ENCODE measurements at regions not wholly inside any gene's neighbourhood (a gene's known extent, or its start where the extent isn't known, plus 50 kb on each side); places are given as distances from the start of the nearest gene placed in this dataset.

GRCh38 chr5:130890610-130891009, 274.4 kb downstream of the HINT1 start:
- DNase-seq (ENCODE audit: low read depth, low spot score) = no peak
- TF ChIP-seq CTCF (IDR thresholded peaks at IDR 0.05; ENCODE audit: low read depth, low read length) = no peak
- in situ Hi-C loops (cut with HindIII; ENCODE audit: low sequenced_read_pairs) = no loop called here

GRCh38 chr5:130885691-130886090, 279.4 kb downstream of the HINT1 start:
- no peak overlapping the region for H3K4me3 ChIP-seq (ENCODE audit: low read depth, low read length)
- no peak for TF ChIP-seq CTCF (IDR thresholded peaks at IDR 0.05; ENCODE audit: low read depth, low read length)
- DNase-seq (ENCODE audit: low read depth, low spot score) = no peak
- in situ Hi-C loops (cut with HindIII; ENCODE audit: low sequenced_read_pairs) = no loop called here

More at GRCh38 chr5:130890610-130891009, 274.4 kb downstream of the HINT1 start:
- H3K4me3 ChIP-seq (ENCODE audit: low read depth, low read length) = no peak overlapping the region

GRCh38 chr5:130885027-130885426, 280.0 kb downstream of the HINT1 start:
- no peak overlapping the region for H3K4me3 ChIP-seq (ENCODE audit: low read depth, low read length)
- DNase-seq (ENCODE audit: low read depth, low spot score) = no peak
- in situ Hi-C loops (cut with HindIII; ENCODE audit: low sequenced_read_pairs) = no loop called here
- TF ChIP-seq CTCF (IDR thresholded peaks at IDR 0.05; ENCODE audit: low read depth, low read length) = no peak

- H3K4me3 ChIP-seq (ENCODE audit: low read depth, low read length) = no peak overlapping the region
- no peak for DNase-seq (ENCODE audit: low read depth, low spot score)
- in situ Hi-C loops (cut with HindIII; ENCODE audit: low sequenced_read_pairs) = no loop called here
- no peak for TF ChIP-seq CTCF (IDR thresholded peaks at IDR 0.05; ENCODE audit: low read depth, low read length)
Observed at GRCh38 chr5:130884023-130884422, 281.0 kb downstream of the HINT1 start.

GRCh38 chr5:130875656-130876055, 289.4 kb downstream of the HINT1 start:
- H3K4me3 ChIP-seq (ENCODE audit: low read depth, low read length) = no peak overlapping the region
- in situ Hi-C loops (cut with HindIII; ENCODE audit: low sequenced_read_pairs) = no loop called here
- no peak for DNase-seq (ENCODE audit: low read depth, low spot score)
- no peak for TF ChIP-seq CTCF (IDR thresholded peaks at IDR 0.05; ENCODE audit: low read depth, low read length)

GRCh38 chr5:130874861-130875417, 290.1 kb downstream of the HINT1 start:
- H3K4me3 ChIP-seq (ENCODE audit: low read depth, low read length) = no peak overlapping the region
- DNase-seq (ENCODE audit: low read depth, low spot score) = no peak
- no peak for TF ChIP-seq CTCF (IDR thresholded peaks at IDR 0.05; ENCODE audit: low read depth, low read length)
- in situ Hi-C loops (cut with HindIII; ENCODE audit: low sequenced_read_pairs) = no loop called here
